Osteocyte (in vitro differentiated cells): ENCODE measurements at regions not wholly inside any gene's neighbourhood (a gene's known extent, or its start where the extent isn't known, plus 50 kb on each side); places are given as distances from the start of the nearest gene placed in this dataset.
"Not testable (repeated sequence)": the region's sequence is repeated elsewhere in the genome, so short reads cannot be mapped to it uniquely, and the experiment has no call there.

Source experiments
- DNase-seq: peaks from one replicate; pipeline ENCODE4 v3.0.0; 2021; ENCODE audit warnings: mixed read lengths; ENCODE audit not compliant: unreplicated experiment; ENCODE audit errors: extremely low spot score
- H3K27ac Mint-ChIP-seq: one replicate; pipeline ENCODE4 v1.8.0; 2021; ENCODE audit warnings: mild to moderate bottlenecking, mixed read lengths; ENCODE audit not compliant: unreplicated experiment
- H3K27me3 Mint-ChIP-seq: one replicate; pipeline ENCODE4 v1.8.0; 2021; ENCODE audit warnings: mixed read lengths; ENCODE audit not compliant: unreplicated experiment
- H3K36me3 Mint-ChIP-seq: one replicate; pipeline ENCODE4 v1.8.0; 2021; ENCODE audit warnings: mixed read lengths; ENCODE audit not compliant: unreplicated experiment
- H3K4me1 Mint-ChIP-seq: one replicate; pipeline ENCODE4 v1.8.0; 2021; ENCODE audit warnings: mixed read lengths; ENCODE audit not compliant: unreplicated experiment
- H3K4me3 Mint-ChIP-seq: one replicate; pipeline ENCODE4 v1.8.0; 2021; ENCODE audit warnings: mild to moderate bottlenecking, moderate library complexity, mixed read lengths; ENCODE audit not compliant: unreplicated experiment
- H3K9me3 Mint-ChIP-seq: one replicate; pipeline ENCODE4 v1.8.0; 2021; ENCODE audit warnings: mixed read lengths; ENCODE audit not compliant: unreplicated experiment
- CTCF ChIP-seq: fragments of 200-600 bp; sonication (generic); IDR thresholded peaks from 2 replicates; pipeline ENCODE4 v1.5.0; 2021; ENCODE audit warnings: antibody characterized with exemption, mild to moderate bottlenecking, moderate library complexity

- TF ChIP-seq CTCF = no peak
- H3K4me3 Mint-ChIP-seq = no peak overlapping the region
- no peak overlapping the region for H3K27ac Mint-ChIP-seq
- H3K27me3 Mint-ChIP-seq = no peaks in the 10 kb centered on the region
- no peaks in the 10 kb centered on the region for H3K4me1 Mint-ChIP-seq
- no peaks in the 10 kb centered on the region for H3K36me3 Mint-ChIP-seq
- no peaks in the 10 kb centered on the region for H3K9me3 Mint-ChIP-seq
- DNase-seq = peak; percentile 53
These were observed 72.0 kb upstream of the MED14 start for GRCh38 chrX:40807384-40807783.

GRCh38 chrX:40808203-40808602 is 72.9 kb upstream of the MED14 start:
- peak; percentile 15 for DNase-seq
- no peak overlapping the region for H3K4me3 Mint-ChIP-seq
- no peak for TF ChIP-seq CTCF
- H3K9me3 Mint-ChIP-seq = no peaks in the 10 kb centered on the region
- no peaks in the 10 kb centered on the region for H3K4me1 Mint-ChIP-seq
- no peak overlapping the region for H3K27ac Mint-ChIP-seq
- H3K27me3 Mint-ChIP-seq = no peaks in the 10 kb centered on the region
- H3K36me3 Mint-ChIP-seq = no peaks in the 10 kb centered on the region

- DNase-seq = peak; percentile 48
- Mint-ChIP-seq H3K27me3 (no peaks in the 10 kb centered on the region), H3K4me1 (no peaks in the 10 kb centered on the region), H3K27ac (no peak overlapping the region), H3K36me3 (no peaks in the 10 kb centered on the region), H3K4me3 (no peak overlapping the region), H3K9me3 (no peaks in the 10 kb centered on the region)
- TF ChIP-seq CTCF = no peak
These were observed 73.9 kb upstream of the MED14 start for GRCh38 chrX:40809210-40809609.

- not testable (repeated sequence) for H3K36me3 Mint-ChIP-seq, H3K4me3 Mint-ChIP-seq, H3K27ac Mint-ChIP-seq, H3K27me3 Mint-ChIP-seq, DNase-seq, H3K4me1 Mint-ChIP-seq
- H3K9me3 Mint-ChIP-seq = peaks cover 13% of the 10 kb centered on the region
These were observed 79.7 kb upstream of the MED14 start for GRCh38 chrX:40815045-40815444.

GRCh38 chrX:40816906-40817305 is 81.6 kb upstream of the MED14 start:
- Mint-ChIP-seq H3K4me3 (no peak overlapping the region), H3K4me1 (peaks cover 6% of the 10 kb centered on the region), H3K36me3 (no peaks in the 10 kb centered on the region), H3K27me3 (no peaks in the 10 kb centered on the region), H3K27ac (no peak overlapping the region), H3K9me3 (peaks cover 16% of the 10 kb centered on the region)
- TF ChIP-seq CTCF = no peak
- peak; percentile 34 for DNase-seq

- H3K27ac Mint-ChIP-seq = no peak overlapping the region
- no peak for TF ChIP-seq CTCF
- peaks cover 22% of the 10 kb centered on the region for H3K9me3 Mint-ChIP-seq
- DNase-seq = no peak
- H3K27me3 Mint-ChIP-seq = no peaks in the 10 kb centered on the region
- H3K4me3 Mint-ChIP-seq = no peak overlapping the region
- no peaks in the 10 kb centered on the region for H3K36me3 Mint-ChIP-seq
- peaks cover 6% of the 10 kb centered on the region for H3K4me1 Mint-ChIP-seq
These were observed 82.9 kb upstream of the MED14 start for GRCh38 chrX:40818236-40818635.
